ENCODE measurements at regions not wholly inside any gene's neighbourhood (a gene's known extent, or its start where the extent isn't known, plus 50 kb on each side); places are given as distances from the start of the nearest gene placed in this dataset.

GRCh38 chr3:20406611-20407011 is 220.6 kb upstream of the SGO1 start:
- H3K4me3 ChIP-seq (replicated peaks; ENCODE audit: low read depth, low read length), result no peak overlapping the region
- TF ChIP-seq CTCF (IDR thresholded peaks at IDR 0.05; ENCODE audit: insufficient read depth, low read length, poor library complexity, severe bottlenecking), result no peak
- no peaks in the 10 kb centered on the region for H3K27me3 ChIP-seq (replicated peaks; ENCODE audit: control insufficient read depth, insufficient read depth, low read length)
- no peaks in the 10 kb centered on the region for H3K36me3 ChIP-seq (ENCODE audit: control insufficient read depth, insufficient read depth, low read length)
- no peak for DNase-seq (ENCODE audit: extremely low read depth, insufficient read length)

- H3K27me3 ChIP-seq (replicated peaks; ENCODE audit: control insufficient read depth, insufficient read depth, low read length), result no peaks in the 10 kb centered on the region
- no peak for TF ChIP-seq CTCF (IDR thresholded peaks at IDR 0.05; ENCODE audit: insufficient read depth, low read length, poor library complexity, severe bottlenecking)
- DNase-seq (ENCODE audit: extremely low read depth, insufficient read length), result no peak
Observed at GRCh38 chr3:20405744-20406143, 219.7 kb upstream of the SGO1 start.

GRCh38 chr3:20405231-20405630 is 219.2 kb upstream of the SGO1 start:
- Histone ChIP-seq H3K4me3 (replicated peaks; ENCODE audit: low read depth, low read length) (no peak overlapping the region), H3K36me3 (ENCODE audit: control insufficient read depth, insufficient read depth, low read length) (no peaks in the 10 kb centered on the region), H3K27me3 (replicated peaks; ENCODE audit: control insufficient read depth, insufficient read depth, low read length) (no peaks in the 10 kb centered on the region)
- no peak for DNase-seq (ENCODE audit: extremely low read depth, insufficient read length)
- TF ChIP-seq CTCF (IDR thresholded peaks at IDR 0.05; ENCODE audit: insufficient read depth, low read length, poor library complexity, severe bottlenecking), result no peak

More at GRCh38 chr3:20405744-20406143, 219.7 kb upstream of the SGO1 start:
- Histone ChIP-seq H3K36me3 (ENCODE audit: control insufficient read depth, insufficient read depth, low read length) (no peaks in the 10 kb centered on the region), H3K4me3 (replicated peaks; ENCODE audit: low read depth, low read length) (no peak overlapping the region)

- no peak for DNase-seq (ENCODE audit: extremely low read depth, insufficient read length)
- no peaks in the 10 kb centered on the region for H3K27me3 ChIP-seq (replicated peaks; ENCODE audit: control insufficient read depth, insufficient read depth, low read length)
- H3K36me3 ChIP-seq (ENCODE audit: control insufficient read depth, insufficient read depth, low read length), result no peaks in the 10 kb centered on the region
- TF ChIP-seq CTCF (IDR thresholded peaks at IDR 0.05; ENCODE audit: insufficient read depth, low read length, poor library complexity, severe bottlenecking), result no peak
- H3K4me3 ChIP-seq (replicated peaks; ENCODE audit: low read depth, low read length), result no peak overlapping the region
Observed at GRCh38 chr3:20404741-20405100, 218.7 kb upstream of the SGO1 start.

- Histone ChIP-seq H3K4me3 (replicated peaks; ENCODE audit: low read depth, low read length) (no peak overlapping the region), H3K27me3 (replicated peaks; ENCODE audit: control insufficient read depth, insufficient read depth, low read length) (no peaks in the 10 kb centered on the region), H3K36me3 (ENCODE audit: control insufficient read depth, insufficient read depth, low read length) (no peaks in the 10 kb centered on the region)
- no peak for DNase-seq (ENCODE audit: extremely low read depth, insufficient read length)
- TF ChIP-seq CTCF (IDR thresholded peaks at IDR 0.05; ENCODE audit: insufficient read depth, low read length, poor library complexity, severe bottlenecking), result no peak
Observed at GRCh38 chr3:20403986-20404740, 218.2 kb upstream of the SGO1 start.

- no peak for TF ChIP-seq CTCF (IDR thresholded peaks at IDR 0.05; ENCODE audit: insufficient read depth, low read length, poor library complexity, severe bottlenecking)
- H3K36me3 ChIP-seq (ENCODE audit: control insufficient read depth, insufficient read depth, low read length), result no peaks in the 10 kb centered on the region
- H3K4me3 ChIP-seq (replicated peaks; ENCODE audit: low read depth, low read length), result no peak overlapping the region
- no peaks in the 10 kb centered on the region for H3K27me3 ChIP-seq (replicated peaks; ENCODE audit: control insufficient read depth, insufficient read depth, low read length)
- DNase-seq (ENCODE audit: extremely low read depth, insufficient read length), result no peak
Observed at GRCh38 chr3:20401253-20401652, 215.2 kb upstream of the SGO1 start.

Measured in GM06990 (cell line).